ENCODE measurements at regions not wholly inside any gene's neighbourhood (a gene's known extent, or its start where the extent isn't known, plus 50 kb on each side); places are given as distances from the start of the nearest gene placed in this dataset.

DNA sequence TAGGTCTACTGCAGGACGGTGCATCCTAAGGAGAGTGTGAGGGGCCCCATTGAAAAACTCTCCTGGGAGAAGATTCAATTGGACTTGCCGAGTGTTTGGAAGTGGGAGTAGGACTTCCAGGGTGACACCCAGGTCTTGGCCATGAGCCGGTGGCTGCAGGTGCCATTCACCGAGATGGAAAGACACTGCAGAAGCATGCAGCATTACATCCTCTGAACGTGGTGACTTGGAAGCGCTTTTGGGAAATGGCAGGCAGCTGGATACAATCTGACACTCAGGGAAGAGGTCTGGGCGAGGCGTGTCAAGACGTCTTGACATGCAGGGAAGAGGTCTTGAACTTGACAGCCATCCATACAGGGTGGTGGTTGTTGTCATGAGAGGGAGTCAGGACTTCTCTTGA, 126.9 kb downstream of the PAPOLA start:
- POLR2A ChIA-PET: no interaction called here
- Histone ChIP-seq H3K9me3 (ENCODE audit: control insufficient read depth in 1 of 2, insufficient read depth in 1 of 2, low read length in 2 of 2) (no peaks in the 10 kb centered on the region), H3K36me3 (ENCODE audit: insufficient read depth, low read length) (no peaks in the 10 kb centered on the region), H3K27ac (ENCODE audit: low read depth in 1 of 2, low read length in 2 of 2) (no peak overlapping the region), H3K27me3 (ENCODE audit: control insufficient read depth in 1 of 2, insufficient read depth in 2 of 2, low read length in 2 of 2) (peaks cover 10 to 14% of the 10 kb centered on the region in 2 experiments), H3K4me1 (ENCODE audit: insufficient read depth, low read length) (no peaks in the 10 kb centered on the region), H3K4me3 (ENCODE audit: low read length) (no peak overlapping the region)
- no peaks in the 10 kb centered on the region for H3K36me3 Mint-ChIP-seq (ENCODE audit: low read depth)
- no peak overlapping the region for H3K4me3 Mint-ChIP-seq
- no peak overlapping the region for H3K27ac Mint-ChIP-seq
- CTCF ChIA-PET: no interaction called here
- H3K9me3 Mint-ChIP-seq: no peaks in the 10 kb centered on the region
- ATAC-seq (ENCODE audit: poor library complexity) (no peak), DNase-seq (no peak)
- peaks cover 10% of the 10 kb centered on the region for H3K27me3 Mint-ChIP-seq
- TF ChIP-seq, protein P1, sequence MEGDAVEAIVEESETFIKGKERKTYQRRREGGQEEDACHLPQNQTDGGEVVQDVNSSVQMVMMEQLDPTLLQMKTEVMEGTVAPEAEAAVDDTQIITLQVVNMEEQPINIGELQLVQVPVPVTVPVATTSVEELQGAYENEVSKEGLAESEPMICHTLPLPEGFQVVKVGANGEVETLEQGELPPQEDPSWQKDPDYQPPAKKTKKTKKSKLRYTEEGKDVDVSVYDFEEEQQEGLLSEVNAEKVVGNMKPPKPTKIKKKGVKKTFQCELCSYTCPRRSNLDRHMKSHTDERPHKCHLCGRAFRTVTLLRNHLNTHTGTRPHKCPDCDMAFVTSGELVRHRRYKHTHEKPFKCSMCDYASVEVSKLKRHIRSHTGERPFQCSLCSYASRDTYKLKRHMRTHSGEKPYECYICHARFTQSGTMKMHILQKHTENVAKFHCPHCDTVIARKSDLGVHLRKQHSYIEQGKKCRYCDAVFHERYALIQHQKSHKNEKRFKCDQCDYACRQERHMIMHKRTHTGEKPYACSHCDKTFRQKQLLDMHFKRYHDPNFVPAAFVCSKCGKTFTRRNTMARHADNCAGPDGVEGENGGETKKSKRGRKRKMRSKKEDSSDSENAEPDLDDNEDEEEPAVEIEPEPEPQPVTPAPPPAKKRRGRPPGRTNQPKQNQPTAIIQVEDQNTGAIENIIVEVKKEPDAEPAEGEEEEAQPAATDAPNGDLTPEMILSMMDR (IDR thresholded peaks at IDR 0.05): no peak
- H3K4me1 Mint-ChIP-seq (ENCODE audit: low read depth): no peaks in the 10 kb centered on the region
- intact Hi-C loops (cut with DNase I, micrococcal nuclease): no loop called here

- Mint-ChIP-seq H3K4me1 (ENCODE audit: low read depth) (no peaks in the 10 kb centered on the region), H3K27me3 (peaks cover 7% of the 10 kb centered on the region), H3K4me3 (no peak overlapping the region), H3K27ac (no peak overlapping the region), H3K9me3 (no peaks in the 10 kb centered on the region), H3K36me3 (ENCODE audit: low read depth) (no peaks in the 10 kb centered on the region)
- intact Hi-C loops (cut with DNase I, micrococcal nuclease): no loop called here
- DNase-seq: no peak
- CTCF ChIA-PET: no interaction called here
- H3K36me3 ChIP-seq (ENCODE audit: insufficient read depth, low read length): no peaks in the 10 kb centered on the region
- H3K4me1 ChIP-seq (ENCODE audit: insufficient read depth, low read length): no peaks in the 10 kb centered on the region
- TF ChIP-seq, protein P1 (IDR thresholded peaks at IDR 0.05): no peak
- no peak overlapping the region for H3K4me3 ChIP-seq (ENCODE audit: low read length)
- no peak overlapping the region for H3K27ac ChIP-seq (ENCODE audit: low read depth in 1 of 2, low read length in 2 of 2)
- ATAC-seq (ENCODE audit: poor library complexity): no peak
- POLR2A ChIA-PET: no interaction called here
- no peaks in the 10 kb centered on the region for H3K9me3 ChIP-seq (ENCODE audit: control insufficient read depth in 1 of 2, insufficient read depth in 1 of 2, low read length in 2 of 2)
- peaks cover 10 to 14% of the 10 kb centered on the region in 2 experiments for H3K27me3 ChIP-seq (ENCODE audit: control insufficient read depth in 1 of 2, insufficient read depth in 2 of 2, low read length in 2 of 2)
Observed at GRCh38 chr14:96629558-96630222, 127.5 kb downstream of the PAPOLA start.

DNA sequence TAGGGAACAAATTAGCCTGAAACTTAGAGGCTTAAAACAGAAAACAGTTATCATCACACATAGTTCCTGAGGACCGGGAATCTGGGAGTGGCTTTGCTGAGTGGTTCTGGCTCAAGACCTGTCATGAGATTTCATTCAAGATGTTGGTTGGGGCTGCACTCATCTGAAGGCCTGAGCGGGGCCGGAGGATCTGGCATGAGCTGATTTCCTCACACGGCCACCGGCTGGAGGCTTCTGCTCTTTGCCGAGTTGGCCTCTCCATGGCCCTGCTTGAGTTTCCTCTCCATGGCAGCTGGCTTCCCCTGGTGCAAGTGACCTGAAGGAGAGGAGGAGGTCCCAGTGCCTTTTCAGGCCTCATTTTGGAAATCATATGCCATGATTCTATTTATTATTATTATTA, 128.1 kb downstream of the PAPOLA start:
- H3K9me3 Mint-ChIP-seq: no peaks in the 10 kb centered on the region
- H3K27ac ChIP-seq (ENCODE audit: low read depth in 1 of 2, low read length in 2 of 2): no peak overlapping the region
- H3K4me1 Mint-ChIP-seq (ENCODE audit: low read depth): no peaks in the 10 kb centered on the region
- DNase-seq (no peak), ATAC-seq (ENCODE audit: poor library complexity) (no peak)
- H3K27me3 ChIP-seq (ENCODE audit: control insufficient read depth in 1 of 2, insufficient read depth in 2 of 2, low read length in 2 of 2): peaks cover 10 to 14% of the 10 kb centered on the region in 2 experiments
- TF ChIP-seq, protein P1 (IDR thresholded peaks at IDR 0.05): no peak
- no peaks in the 10 kb centered on the region for H3K4me1 ChIP-seq (ENCODE audit: insufficient read depth, low read length)
- no peak overlapping the region for H3K4me3 ChIP-seq (ENCODE audit: low read length)
- H3K27me3 Mint-ChIP-seq: peaks cover 7% of the 10 kb centered on the region
- no peaks in the 10 kb centered on the region for H3K36me3 Mint-ChIP-seq (ENCODE audit: low read depth)
- intact Hi-C loops (cut with DNase I, micrococcal nuclease): no loop called here
- no peak overlapping the region for H3K4me3 Mint-ChIP-seq
- ChIA-PET POLR2A (no interaction called here), CTCF (no interaction called here)
- no peak overlapping the region for H3K27ac Mint-ChIP-seq
- no peaks in the 10 kb centered on the region for H3K36me3 ChIP-seq (ENCODE audit: insufficient read depth, low read length)
- no peaks in the 10 kb centered on the region for H3K9me3 ChIP-seq (ENCODE audit: control insufficient read depth in 1 of 2, insufficient read depth in 1 of 2, low read length in 2 of 2)

Measured in CD4-positive, alpha-beta T cell (primary cell).